Endothelial cell of umbilical vein (primary cell): ENCODE measurements at regions not wholly inside any gene's neighbourhood (a gene's known extent, or its start where the extent isn't known, plus 50 kb on each side); places are given as distances from the start of the nearest gene placed in this dataset.

ENCODE experiments used
- BruUV-seq: library from RNA; stranded (reverse); fragments of 400-500 nt; replicated peaks from 2 replicates; lab custom pipeline; 2021; lab: Mats Ljungman, UMichigan
- CTCF ChIA-PET: fragments of 300-600, 350-600 bp; sonication (Branson Sonifier 250); formaldehyde crosslinking; loops from one replicate; lab custom pipeline; 2021; ENCODE audit warnings: antibody characterized with exemption, inconsistent platforms; lab: Charles Lee
- POLR2A ChIA-PET: fragments of 300-600, 350-600 bp; sonication (Branson Sonifier 250); formaldehyde crosslinking; loops from one replicate; lab custom pipeline; 2021; ENCODE audit warnings: antibody characterized with exemption, inconsistent platforms; lab: Charles Lee
- DNase-seq: peaks from one replicate; pipeline ENCODE4 v3.0.0-alpha.2; 2011; ENCODE audit warnings: low read depth, low spot score
- FAIRE-seq: peaks from 2 replicates; lab custom pipeline; 2011; peaks lifted over from hg19 to GRCh38; lab: Jason Lieb, UNC
- H2AFZ ChIP-seq: 2 replicates; pipeline ENCODE4 v1.6.0; 2012; ENCODE audit warnings: low read depth, low read length, control low read depth, inconsistent platforms
- H3K27ac ChIP-seq: 2 replicates; pipeline ENCODE4 v1.5.1; 2011; ENCODE audit warnings: low read depth, mild to moderate bottlenecking, control low read depth, low read length, moderate library complexity; ENCODE audit not compliant: insufficient read depth
- H3K27me3 ChIP-seq, 2 experiments: 2 replicates each; pipeline versions ENCODE4 v1.6.0 to v1.6.1; 2011; ENCODE audit warnings: low read length in 2 of 2, mixed read lengths in 1 of 2; ENCODE audit not compliant: control insufficient read depth in 2 of 2, insufficient read depth in 2 of 2
- H3K36me3 ChIP-seq, 2 experiments: 2 replicates in 1 of 2; 3 replicates in 1 of 2; pipeline ENCODE4 v1.5.1; 2011; ENCODE audit warnings: low read length in 2 of 2, mild to moderate bottlenecking in 1 of 2, moderate library complexity in 1 of 2; ENCODE audit not compliant: control insufficient read depth in 2 of 2, insufficient read depth in 2 of 2; ENCODE audit errors: extremely low read depth in 1 of 2
- H3K4me1 ChIP-seq: 3 replicates; pipeline ENCODE4 v1.5.1; 2011; ENCODE audit warnings: mild to moderate bottlenecking, low read length; ENCODE audit not compliant: control insufficient read depth, insufficient read depth; ENCODE audit errors: extremely low read depth
- H3K4me2 ChIP-seq: 2 replicates; pipeline ENCODE4 v1.6.1; 2011; ENCODE audit warnings: low read length, control low read depth, mixed read lengths; ENCODE audit not compliant: insufficient read depth
- H3K4me3 ChIP-seq, 3 experiments: fragments of 200-600 bp in 1 of 3; sonication (generic), shearing (Covaris generic) in 1 of 3; replicated peaks in 1 of 3; 2 replicates each; pipeline ENCODE4 v1.5.1; 2011 to 2016; ENCODE audit warnings: control low read depth in 3 of 3, low read length in 3 of 3, mild to moderate bottlenecking in 2 of 3, inconsistent platforms in 1 of 3, low read depth in 1 of 3, moderate library complexity in 1 of 3; ENCODE audit not compliant: insufficient read depth in 1 of 3
- H3K79me2 ChIP-seq: 2 replicates; pipeline ENCODE4 v1.6.0; 2012; ENCODE audit warnings: low read length, inconsistent platforms; ENCODE audit not compliant: control insufficient read depth, insufficient read depth
- H3K9ac ChIP-seq: replicated peaks from 2 replicates; pipeline ENCODE3; 2011; ENCODE audit warnings: low read length, control low read depth; ENCODE audit not compliant: insufficient read depth; ENCODE audit errors: extremely low read depth
- H3K9me1 ChIP-seq: replicated peaks from 3 replicates; pipeline ENCODE4 v1.6.0; 2011; ENCODE audit warnings: mild to moderate bottlenecking, low read length; ENCODE audit not compliant: control insufficient read depth, insufficient read depth; ENCODE audit errors: extremely low read depth
- H3K9me3 ChIP-seq: replicated peaks from 2 replicates; pipeline ENCODE4 v1.5.1; 2012; ENCODE audit warnings: low read length, inconsistent platforms; ENCODE audit not compliant: control insufficient read depth, insufficient read depth
- H4K20me1 ChIP-seq: replicated peaks from 2 replicates; pipeline ENCODE3; 2011; ENCODE audit warnings: mild to moderate bottlenecking, low read length; ENCODE audit not compliant: control insufficient read depth, insufficient read depth; ENCODE audit errors: extremely low read depth
- CTCF ChIP-seq, 2 donors: IDR thresholded peaks; 1 replicate in 1 of 2; 2 replicates in 1 of 2; pipeline ENCODE4 v1.5.1; 2011; ENCODE audit warnings: low read length in 2 of 2, mild to moderate bottlenecking in 2 of 2, moderate library complexity in 2 of 2, control low read depth in 1 of 2, inconsistent platforms in 1 of 2, low read depth in 1 of 2; ENCODE audit not compliant: insufficient read depth in 1 of 2; ENCODE audit errors: extremely low read depth in 1 of 2
- EZH2 ChIP-seq: IDR thresholded peaks from 2 replicates; pipeline ENCODE4 v1.6.1; 2012; ENCODE audit warnings: borderline replicate concordance, low read depth, mild to moderate bottlenecking, moderate library complexity, low read length, inconsistent platforms; ENCODE audit not compliant: severe bottlenecking
- GATA2 ChIP-seq: IDR thresholded peaks from 2 replicates; pipeline ENCODE4 v1.7.0; 2011; ENCODE audit warnings: low read depth, mild to moderate bottlenecking, moderate library complexity, mixed read lengths, low read length; ENCODE audit not compliant: insufficient read length, insufficient read depth
- POLR2A ChIP-seq: IDR thresholded peaks from 2 replicates; pipeline ENCODE4 v1.6.1; 2012; ENCODE audit warnings: low read depth, mild to moderate bottlenecking, control low read depth, low read length
- POLR2AphosphoS5 ChIP-seq: IDR thresholded peaks from 2 replicates; pipeline ENCODE4 v1.6.1; 2012; ENCODE audit warnings: low read depth, mild to moderate bottlenecking, control low read depth, low read length, moderate library complexity; ENCODE audit not compliant: insufficient read depth
- dilution Hi-C: fragments of 300-500 bp; cut with MboI; formaldehyde crosslinking; loops from one replicate; pipeline ENCODE4 v1.15.0; 2019; ENCODE audit warnings: low sequenced_read_pairs; ENCODE audit not compliant: extremely low pct_ligation_motif_present
- intact Hi-C: fragments of 100-400 bp; cut with micrococcal nuclease; formaldehyde crosslinking; loops from one replicate; pipeline ENCODE4 v1.10.0; 2022

GRCh38 chr12:96130396-96131059, 63.6 kb upstream of the ELK3 start:
- peaks cover 13% of the 10 kb centered on the region for H3K4me1 ChIP-seq
- H3K4me2 ChIP-seq = peak overlapping the region; percentile 56
- H3K9me3 ChIP-seq = no peaks in the 10 kb centered on the region
- H3K27me3 ChIP-seq = no peaks in the 10 kb centered on the region
- FAIRE-seq (peak; percentile 88), DNase-seq (peak; percentile 50)
- no peaks in the 10 kb centered on the region for H4K20me1 ChIP-seq
- H2AFZ ChIP-seq = peak overlapping the region; percentile 90
- CTCF ChIA-PET = interaction anchor here (1.0 to 1.6 kb wide), 2 partner anchors 10 to 84 kb away, joined by 5 to 7 read pairs; no protein-coding TSS in a partner anchor
- BruUV-seq = no TSS peak
- TF ChIP-seq POLR2AphosphoS5 = no peak
- peak in 1 of 2 donors; percentile 20 for TF ChIP-seq CTCF (IDR thresholded peaks at IDR 0.05; ENCODE audit: extremely low read depth in 1 of 2, insufficient read depth in 1 of 2, low read depth in 1 of 2, low read length in 2 of 2)
- TF ChIP-seq GATA2 = peak; percentile 56
- TF ChIP-seq EZH2 = no peak
- TF ChIP-seq POLR2A = no peak
- intact Hi-C loops (loop anchor here (10.0 kb wide), 2 partner anchors 216 to 384 kb away; no protein-coding TSS in a partner anchor), dilution Hi-C loops (no loop called here)
- no peak overlapping the region for H3K9ac ChIP-seq
- no peaks in the 10 kb centered on the region for H3K79me2 ChIP-seq
- no peak overlapping the region for H3K27ac ChIP-seq
- H3K36me3 ChIP-seq = no peaks in the 10 kb centered on the region
- no peaks in the 10 kb centered on the region for H3K9me1 ChIP-seq
- POLR2A ChIA-PET = no interaction called here
- no peak overlapping the region for H3K4me3 ChIP-seq
